Urinary bladder (tissue), 3 donors: ENCODE measurements at regions not wholly inside any gene's neighbourhood (a gene's known extent, or its start where the extent isn't known, plus 50 kb on each side); places are given as distances from the start of the nearest gene placed in this dataset.
"Not testable (repeated sequence)": the region's sequence is repeated elsewhere in the genome, so short reads cannot be mapped to it uniquely, and the experiment has no call there.

Experiments
- DNase-seq: peaks from one replicate; pipeline ENCODE4 v3.0.0-alpha.2; 2015; ENCODE audit errors: extremely low spot score
- H3K27ac ChIP-seq: one replicate; pipeline ENCODE4 v1.5.1; 2013; ENCODE audit warnings: low read depth, mild to moderate bottlenecking, moderate library complexity
- H3K36me3 ChIP-seq: one replicate; pipeline ENCODE4 v1.6.1; 2013; ENCODE audit warnings: mild to moderate bottlenecking, moderate library complexity; ENCODE audit not compliant: insufficient read depth
- H3K4me1 ChIP-seq: one replicate; pipeline ENCODE4 v1.6.1; 2013; ENCODE audit warnings: mild to moderate bottlenecking, moderate library complexity; ENCODE audit not compliant: insufficient read depth
- H3K4me3 ChIP-seq: one replicate; pipeline ENCODE4 v1.5.1; 2013; ENCODE audit warnings: low read depth, low read length
- WGBS: extraction: QIAGEN DNeasy Blood & Tissue Kit; methylation state at CpG from one replicate; pipeline ENCODE4 v1.1.7; 2013; 5-methylcytosine and 5-hydroxymethylcytosine counted together
- donor health status: healthy with polysubstance abuse.
- donor health status: healthy.

DNA sequence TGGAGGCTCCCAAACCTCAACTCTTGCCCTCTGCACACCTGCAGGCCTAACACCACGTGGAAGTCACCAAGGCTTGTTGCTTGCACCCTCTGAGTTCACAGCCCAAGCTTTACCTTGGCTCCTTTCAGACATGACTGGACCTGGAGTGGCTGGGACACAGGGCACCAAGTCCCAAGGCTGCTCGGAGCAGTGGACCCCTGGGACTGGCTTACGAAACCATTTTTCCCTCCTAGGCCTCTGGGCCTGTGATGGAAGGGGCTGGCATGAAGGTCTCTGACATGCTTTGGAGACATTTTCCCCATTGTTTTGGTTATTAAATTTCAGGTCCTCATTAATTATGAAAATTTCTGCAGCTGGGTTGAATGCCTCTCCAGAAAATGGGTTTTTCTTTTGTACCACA lies 994.4 kb upstream of the NUDT12 start:
- H3K27ac ChIP-seq = no peak overlapping the region
- H3K36me3 ChIP-seq = no peaks in the 10 kb centered on the region
- no peak overlapping the region for H3K4me3 ChIP-seq
- 74% methylated on average over 3 of the region's 3 CpGs for WGBS
- no peak for DNase-seq
- H3K4me1 ChIP-seq = no peaks in the 10 kb centered on the region

DNA sequence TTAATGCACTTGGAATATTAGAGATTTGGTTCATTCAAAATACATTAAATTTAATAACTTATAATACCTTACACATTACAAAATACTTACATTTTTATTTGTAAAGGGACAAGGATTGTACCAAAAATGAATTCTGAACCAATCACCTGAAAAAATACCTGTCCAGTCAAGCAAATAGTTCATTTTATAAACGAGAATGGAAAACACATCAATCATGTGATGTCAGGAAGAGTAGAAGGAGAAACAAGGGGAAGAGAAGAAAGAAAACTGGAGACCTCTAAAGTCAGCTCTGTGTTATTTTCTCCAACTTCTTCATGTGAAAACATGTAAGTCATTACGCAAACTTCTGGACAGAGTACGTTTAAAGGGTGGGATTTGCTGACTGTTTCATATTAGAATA lies 989.0 kb upstream of the NUDT12 start:
- Histone ChIP-seq H3K27ac (no peak overlapping the region), H3K36me3 (no peaks in the 10 kb centered on the region), H3K4me3 (no peak overlapping the region), H3K4me1 (no peaks in the 10 kb centered on the region)
- no peak for DNase-seq
- 80% methylated on average over 3 of the region's 3 CpGs for WGBS

DNA sequence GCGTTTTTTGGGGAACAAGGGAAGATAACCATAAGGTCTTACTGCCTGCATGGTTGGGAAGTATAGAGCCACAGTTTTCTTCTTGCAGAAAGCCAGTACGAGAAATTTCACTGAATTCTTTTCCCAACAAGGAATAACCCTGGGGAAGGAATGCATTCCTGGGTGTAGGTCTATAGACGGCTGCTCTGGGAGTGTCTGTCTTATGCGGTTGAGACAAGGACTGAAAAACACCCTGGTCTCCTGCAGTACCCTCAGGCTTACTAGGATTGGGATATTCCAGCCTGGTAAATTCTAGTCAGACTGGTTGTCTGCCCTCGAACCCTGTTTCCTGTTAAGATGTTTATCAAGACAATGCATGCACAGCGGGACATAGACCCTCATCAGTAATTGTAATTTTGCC lies 984.3 kb upstream of the NUDT12 start:
- not testable (repeated sequence) for DNase-seq, H3K4me1 ChIP-seq, H3K27ac ChIP-seq, H3K36me3 ChIP-seq, H3K4me3 ChIP-seq
- WGBS = 90% methylated on average over 6 of the region's 6 CpGs

DNA sequence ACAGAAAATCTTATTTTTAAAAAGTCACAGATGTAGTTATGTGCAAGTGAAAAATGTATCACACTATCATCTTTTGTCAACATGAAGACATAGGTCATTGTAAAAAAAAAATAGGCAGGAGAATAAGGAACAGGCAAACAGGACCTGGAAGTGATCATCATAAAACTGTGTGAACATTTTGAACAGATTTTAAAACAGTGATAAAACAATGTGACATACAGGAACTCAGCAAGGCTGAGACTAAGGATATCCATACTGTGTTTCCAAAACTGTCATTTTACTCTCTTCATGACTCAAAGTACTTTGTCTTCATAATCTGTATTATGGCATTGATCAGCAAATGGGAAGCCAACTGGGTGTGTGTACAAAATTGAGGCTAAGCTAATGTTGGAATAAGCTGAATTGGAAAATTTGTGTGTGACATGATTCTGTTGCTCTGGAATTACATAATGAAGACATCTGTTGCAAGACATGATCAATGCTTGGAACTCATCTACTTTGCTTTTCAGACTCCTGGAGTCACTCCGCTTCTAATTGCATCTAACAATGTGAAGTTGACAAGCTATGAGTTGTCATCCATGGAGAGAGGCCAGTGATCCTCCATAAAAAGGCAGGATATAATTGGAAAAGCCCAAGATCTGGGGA lies 978.7 kb upstream of the NUDT12 start:
- no peak overlapping the region for H3K27ac ChIP-seq
- H3K4me1 ChIP-seq = no peaks in the 10 kb centered on the region
- no peak for DNase-seq
- H3K4me3 ChIP-seq = no peak overlapping the region
- H3K36me3 ChIP-seq = no peaks in the 10 kb centered on the region
- WGBS = 74% methylated on average over 1 of the region's 1 CpG

DNA sequence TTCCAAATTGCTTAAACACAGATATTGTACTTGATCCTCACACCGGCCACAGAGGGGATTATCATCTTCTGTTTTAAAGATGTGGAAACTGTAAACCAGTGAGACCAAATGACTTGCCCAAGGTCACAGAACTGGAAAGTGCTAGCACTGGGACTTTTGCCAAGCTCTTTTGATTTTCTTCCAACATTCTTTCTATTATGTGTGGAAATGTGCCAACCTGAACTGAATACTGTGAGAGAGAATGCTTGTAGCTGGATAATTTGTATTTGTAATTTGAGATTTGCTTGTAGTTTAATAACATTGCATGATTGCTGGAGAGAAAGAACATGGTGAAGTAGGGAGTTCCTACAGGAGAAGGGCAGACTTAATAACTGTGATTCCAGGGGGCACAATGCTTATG lies 977.9 kb upstream of the NUDT12 start:
- no peak overlapping the region for H3K27ac ChIP-seq
- WGBS = 25% methylated on average over 1 of the region's 1 CpG
- DNase-seq = peak; percentile 25

DNA sequence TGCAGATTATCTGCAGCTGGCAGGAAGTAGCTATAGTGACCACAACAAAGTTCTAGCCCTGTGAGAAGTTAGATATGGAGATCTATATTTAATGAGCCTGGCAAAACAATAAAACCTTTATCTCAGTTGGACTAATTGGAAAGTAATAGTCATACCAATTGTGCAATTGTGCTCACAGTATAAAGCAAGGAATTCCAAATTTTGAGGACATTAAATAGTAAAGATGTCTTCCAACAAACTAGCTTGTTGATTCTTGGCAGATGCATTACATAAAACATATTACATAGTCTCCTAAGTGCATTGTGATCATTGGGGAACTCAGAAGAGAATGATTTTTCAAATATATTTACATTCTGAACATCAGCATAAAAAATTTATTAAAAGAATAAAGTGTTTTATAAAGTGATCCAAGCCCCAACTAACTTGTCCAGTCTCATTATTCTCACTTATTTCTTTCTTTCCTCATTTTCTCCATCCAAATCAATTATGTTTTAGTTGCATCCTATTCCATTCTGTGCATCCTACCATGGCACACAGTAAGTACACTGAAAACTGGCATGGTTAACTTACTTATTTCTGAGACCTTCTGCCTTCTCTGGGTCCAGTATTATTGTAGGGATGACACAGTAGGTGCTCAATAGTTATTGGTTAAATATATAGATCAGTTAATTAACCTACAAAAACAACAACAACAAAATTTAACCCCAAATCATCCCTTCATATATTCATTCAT lies 977.2 kb upstream of the NUDT12 start:
- DNase-seq = no peak
- no peaks in the 10 kb centered on the region for H3K36me3 ChIP-seq
- no peak overlapping the region for H3K27ac ChIP-seq
- H3K4me1 ChIP-seq = no peaks in the 10 kb centered on the region
- no peak overlapping the region for H3K4me3 ChIP-seq

More for the DNA sequence above, 977.9 kb upstream of the NUDT12 start:
- no peaks in the 10 kb centered on the region for H3K4me1 ChIP-seq
- H3K4me3 ChIP-seq = no peak overlapping the region
- H3K36me3 ChIP-seq = no peaks in the 10 kb centered on the region

DNA sequence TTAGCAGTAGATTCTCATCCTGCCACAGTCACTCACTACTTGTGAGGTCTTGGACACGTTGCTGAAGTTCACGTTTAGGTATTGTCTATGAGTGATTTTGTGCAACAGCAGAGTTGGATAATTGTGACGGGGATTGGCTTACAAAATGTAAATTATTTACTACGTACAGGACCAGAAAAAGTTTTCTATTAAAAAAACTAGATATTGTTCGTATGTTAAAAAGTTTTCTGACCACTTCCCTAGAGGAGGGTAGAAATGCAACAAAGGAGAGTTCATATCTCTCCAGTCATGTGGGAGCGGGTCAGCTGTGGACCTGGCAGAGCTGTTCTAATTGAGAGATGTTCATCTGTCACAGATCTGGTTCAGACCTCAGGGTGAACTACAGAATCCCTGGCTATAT lies 976.1 kb upstream of the NUDT12 start:
- H3K36me3 ChIP-seq = no peaks in the 10 kb centered on the region
- H3K27ac ChIP-seq = no peak overlapping the region
- 88% methylated on average over 6 of the region's 6 CpGs for WGBS
- H3K4me1 ChIP-seq = no peaks in the 10 kb centered on the region
- no peak for DNase-seq
- H3K4me3 ChIP-seq = no peak overlapping the region

DNA sequence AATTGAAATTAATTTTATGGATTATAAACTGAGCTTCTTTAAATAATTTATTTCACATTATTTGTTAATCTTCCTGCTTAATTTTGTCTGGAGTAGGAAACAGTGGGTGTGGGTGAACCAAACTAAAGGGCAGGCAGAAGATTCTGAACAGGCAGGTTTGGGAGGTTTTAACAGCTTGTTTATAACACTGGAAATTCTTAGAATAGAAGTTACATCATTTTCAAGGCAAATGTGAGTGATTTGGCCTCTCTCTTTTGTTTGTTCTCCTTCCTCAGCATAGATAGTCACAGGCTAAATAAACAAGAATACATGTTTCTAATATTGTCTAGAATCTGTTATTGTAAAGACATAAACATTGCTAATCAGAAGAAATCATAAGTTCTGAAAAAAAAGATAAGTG lies 970.9 kb upstream of the NUDT12 start:
- Histone ChIP-seq H3K36me3 (no peaks in the 10 kb centered on the region), H3K4me1 (no peaks in the 10 kb centered on the region), H3K27ac (no peak overlapping the region), H3K4me3 (no peak overlapping the region)
- no peak for DNase-seq

DNA sequence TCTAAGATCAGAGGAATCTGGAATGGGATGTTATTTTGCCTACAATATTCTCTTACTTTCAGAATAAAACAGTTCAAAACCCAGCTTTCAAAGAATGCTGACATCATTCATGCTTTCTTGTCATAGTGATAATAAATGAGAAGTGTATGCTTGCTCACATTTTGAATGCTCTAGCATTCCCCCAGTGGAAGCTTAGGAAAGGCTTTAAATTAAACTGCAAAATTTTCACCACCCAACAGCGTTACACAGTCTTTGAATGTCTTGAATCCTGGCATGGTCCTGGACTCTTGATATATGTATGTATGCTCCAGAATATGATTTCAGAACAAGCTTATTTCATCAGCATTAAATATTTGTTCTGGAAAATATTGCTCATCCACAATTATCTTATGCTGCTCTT lies 964.3 kb upstream of the NUDT12 start:
- H3K27ac ChIP-seq = no peak overlapping the region
- H3K4me3 ChIP-seq = no peak overlapping the region
- WGBS = 76% methylated on average over 1 of the region's 1 CpG
- no peaks in the 10 kb centered on the region for H3K4me1 ChIP-seq
- DNase-seq = no peak
- H3K36me3 ChIP-seq = no peaks in the 10 kb centered on the region

DNA sequence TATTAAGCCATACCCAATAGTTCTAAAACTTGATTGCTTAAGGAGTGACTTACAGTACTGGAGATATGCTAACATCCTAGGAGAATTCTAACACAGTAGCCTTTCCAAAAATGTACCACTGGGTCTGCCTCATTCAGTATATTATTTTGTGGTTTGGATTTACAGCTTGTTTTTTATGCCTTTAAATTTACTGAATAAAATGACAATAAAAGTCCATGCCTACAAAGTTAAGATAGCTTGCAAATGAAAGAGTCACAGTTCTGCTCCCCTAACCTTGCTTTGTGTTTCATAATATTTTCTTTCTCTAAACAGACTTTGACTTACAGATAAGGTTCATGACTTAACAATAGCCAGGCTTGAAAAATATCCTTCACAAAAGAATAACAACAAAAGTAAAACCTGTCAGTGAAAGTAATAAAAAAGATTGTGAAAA lies 951.1 kb upstream of the NUDT12 start:
- DNase-seq = no peak
- Histone ChIP-seq H3K27ac (no peak overlapping the region), H3K4me3 (no peak overlapping the region), H3K4me1 (no peaks in the 10 kb centered on the region), H3K36me3 (no peaks in the 10 kb centered on the region)

DNA sequence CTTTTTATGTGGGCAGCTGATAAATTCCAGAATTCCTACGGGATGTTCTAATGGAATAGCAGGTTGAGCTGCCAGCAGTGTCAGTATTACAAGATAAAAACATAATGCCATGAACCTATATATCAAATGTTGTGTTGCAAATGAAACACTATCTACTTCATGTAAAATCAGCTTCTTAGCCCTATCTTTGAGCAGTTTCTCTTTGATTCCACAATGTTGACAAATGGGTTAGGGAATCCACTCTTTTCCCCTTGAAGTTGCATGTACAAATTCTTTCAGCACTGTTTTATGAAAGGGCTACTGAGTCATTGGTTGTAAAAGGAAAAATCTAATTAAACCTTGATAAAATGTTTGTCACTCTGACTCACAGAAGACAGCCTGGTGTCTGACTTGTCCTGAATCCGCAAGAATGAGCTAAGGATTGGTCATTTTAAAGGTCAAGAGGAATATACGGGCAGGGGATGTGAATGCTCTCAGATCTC lies 950.6 kb upstream of the NUDT12 start:
- WGBS = 26% methylated on average over 3 of the region's 3 CpGs
- DNase-seq = no peak
- no peak overlapping the region for H3K4me3 ChIP-seq

DNA sequence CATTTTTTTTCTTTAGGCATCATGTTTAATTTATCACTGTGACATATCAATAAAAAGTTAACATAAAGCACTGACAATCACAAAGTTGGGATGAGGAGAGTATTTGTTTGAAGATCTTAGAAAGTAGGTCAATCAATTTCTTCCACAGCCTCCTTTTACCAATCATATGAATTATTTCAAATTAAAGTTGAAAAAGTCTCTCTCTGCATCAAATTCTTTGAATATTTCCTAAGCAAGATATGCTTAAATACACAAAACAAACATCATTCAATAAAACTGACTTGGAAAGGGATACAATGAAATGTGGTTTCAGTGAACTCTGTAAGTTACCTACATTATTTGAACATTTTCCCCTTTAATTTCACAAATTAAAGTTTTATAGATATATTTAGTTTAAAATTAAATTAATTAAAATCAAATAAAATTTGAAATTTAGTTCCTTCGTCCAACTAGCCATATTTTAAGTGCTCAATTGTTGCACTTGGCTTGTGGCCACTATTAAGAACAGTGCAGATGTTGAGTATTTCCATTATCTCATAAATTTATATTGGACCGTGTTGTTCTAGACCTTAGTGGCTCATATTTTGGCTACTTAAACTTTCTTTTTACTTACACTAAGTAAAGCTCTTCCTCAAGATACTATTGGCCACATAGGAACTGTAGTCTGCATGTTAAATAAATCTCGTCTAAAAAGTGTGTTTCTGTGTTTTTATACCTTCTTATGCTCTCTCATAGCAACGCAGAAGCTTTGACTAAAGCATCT lies 949.7 kb upstream of the NUDT12 start:
- WGBS = 41% methylated on average over 4 of the region's 4 CpGs
- no peaks in the 10 kb centered on the region for H3K36me3 ChIP-seq
- DNase-seq = no peak
- no peak overlapping the region for H3K4me3 ChIP-seq
- no peak overlapping the region for H3K27ac ChIP-seq
- no peaks in the 10 kb centered on the region for H3K4me1 ChIP-seq

More for the DNA sequence above, 950.6 kb upstream of the NUDT12 start:
- Histone ChIP-seq H3K4me1 (no peaks in the 10 kb centered on the region), H3K27ac (no peak overlapping the region), H3K36me3 (no peaks in the 10 kb centered on the region)

DNA sequence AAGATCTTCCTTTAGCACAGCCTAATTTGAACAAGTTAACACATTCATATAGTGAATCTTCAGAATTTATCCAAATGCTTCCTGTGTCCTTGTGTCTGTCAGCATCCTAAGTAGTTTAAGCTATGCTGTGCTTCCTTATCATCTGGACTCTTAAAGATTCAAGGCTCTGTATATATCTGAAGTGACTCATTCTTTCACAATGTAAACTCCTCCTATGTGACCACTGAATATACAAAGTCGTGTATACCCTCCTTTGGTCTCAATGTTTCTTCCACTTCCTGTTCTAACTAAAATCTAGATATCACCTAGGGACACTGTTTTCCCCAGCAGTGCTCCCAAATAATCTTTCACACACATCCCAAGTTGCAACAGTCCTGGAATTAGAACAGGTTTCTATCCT lies 935.7 kb upstream of the NUDT12 start:
- Histone ChIP-seq H3K4me1 (no peaks in the 10 kb centered on the region), H3K36me3 (no peaks in the 10 kb centered on the region), H3K4me3 (no peak overlapping the region), H3K27ac (no peak overlapping the region)
- WGBS = 24% methylated on average over 1 of the region's 1 CpG
- no peak for DNase-seq

DNA sequence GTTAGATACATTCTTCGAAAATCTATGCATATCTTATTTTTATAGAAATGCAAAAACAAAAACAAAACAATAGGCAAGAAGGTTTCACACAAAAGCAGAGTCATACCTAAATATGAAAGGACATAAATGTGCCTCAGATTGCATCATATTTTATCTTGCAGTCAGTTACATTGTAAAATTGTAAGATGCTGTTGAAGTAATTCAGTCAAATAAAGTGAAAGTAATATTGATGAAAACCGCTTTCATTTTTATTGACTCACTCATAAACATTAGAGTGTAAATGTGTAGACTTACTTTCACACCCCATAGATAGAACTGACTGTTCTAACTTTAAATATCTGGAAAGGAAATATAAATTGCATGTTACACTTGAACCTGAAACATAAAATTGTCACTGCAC lies 931.5 kb upstream of the NUDT12 start:
- DNase-seq = no peak
- H3K36me3 ChIP-seq = no peaks in the 10 kb centered on the region
- H3K27ac ChIP-seq = no peak overlapping the region
- H3K4me3 ChIP-seq = no peak overlapping the region
- H3K4me1 ChIP-seq = no peaks in the 10 kb centered on the region
- 82% methylated on average over 2 of the region's 2 CpGs for WGBS
